ENCODE measurements at regions not wholly inside any gene's neighbourhood (a gene's known extent, or its start where the extent isn't known, plus 50 kb on each side); places are given as distances from the start of the nearest gene placed in this dataset.

DNA sequence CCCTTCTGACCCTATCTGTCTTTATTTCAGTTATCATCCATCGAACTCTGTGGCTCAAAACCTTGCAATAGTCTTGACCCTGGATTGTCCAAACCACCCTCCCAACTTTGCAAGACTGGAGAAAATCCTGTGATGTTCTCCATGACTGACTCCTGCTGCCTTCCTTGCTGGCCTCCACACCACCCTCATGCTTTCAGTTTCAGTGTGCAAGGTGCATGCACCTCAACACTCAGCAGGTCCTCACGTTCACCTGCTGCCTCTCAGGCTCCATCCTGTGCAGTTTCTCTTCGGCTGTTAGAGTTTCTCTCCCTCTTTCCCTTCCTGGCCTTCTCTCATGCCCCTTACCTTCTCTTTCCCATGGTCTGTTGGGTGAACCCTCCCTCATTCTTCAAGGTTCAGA, 59.4 kb upstream of the ASIC2 start:
- no peak for DNase-seq

DNA sequence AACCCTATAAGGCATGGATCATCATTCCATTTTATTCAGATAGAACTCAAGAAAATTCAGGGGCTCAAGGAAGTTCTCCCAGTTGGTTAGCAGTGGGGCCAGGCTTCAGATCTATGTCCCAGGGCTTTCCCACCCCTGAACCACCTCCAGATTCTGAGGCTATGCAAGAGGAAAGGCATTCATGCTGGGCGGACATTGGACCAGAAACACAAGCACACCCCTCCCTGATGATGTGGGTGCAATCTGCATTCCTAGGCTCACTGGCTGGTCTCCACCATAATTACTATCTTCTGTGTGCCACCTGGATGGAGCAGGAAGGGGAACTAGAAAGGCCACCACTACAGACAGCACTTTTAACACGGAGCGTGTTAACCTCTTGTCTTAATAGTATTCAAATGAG, 63.2 kb upstream of the ASIC2 start:
- no peak for DNase-seq

DNA sequence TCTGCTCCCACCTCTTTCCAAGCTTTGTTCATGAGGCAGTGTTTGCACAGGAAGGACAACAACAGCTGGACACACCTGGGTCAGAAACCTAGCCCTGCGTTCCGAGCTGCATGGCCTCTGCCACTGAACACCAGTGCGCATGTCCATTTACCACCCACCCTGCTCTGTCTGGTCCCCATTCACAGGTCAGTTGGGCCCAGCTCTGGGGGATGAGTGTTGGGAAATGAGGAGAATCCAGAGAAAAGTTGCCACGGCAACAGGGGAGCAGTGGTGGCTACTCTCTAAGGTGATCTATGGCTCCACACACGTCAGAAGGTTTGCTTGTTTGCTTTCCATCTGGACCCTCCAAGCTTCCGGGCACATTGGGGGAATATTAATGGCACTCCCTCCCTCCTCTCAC, 70.4 kb upstream of the ASIC2 start:
- DNase-seq = no peak

DNA sequence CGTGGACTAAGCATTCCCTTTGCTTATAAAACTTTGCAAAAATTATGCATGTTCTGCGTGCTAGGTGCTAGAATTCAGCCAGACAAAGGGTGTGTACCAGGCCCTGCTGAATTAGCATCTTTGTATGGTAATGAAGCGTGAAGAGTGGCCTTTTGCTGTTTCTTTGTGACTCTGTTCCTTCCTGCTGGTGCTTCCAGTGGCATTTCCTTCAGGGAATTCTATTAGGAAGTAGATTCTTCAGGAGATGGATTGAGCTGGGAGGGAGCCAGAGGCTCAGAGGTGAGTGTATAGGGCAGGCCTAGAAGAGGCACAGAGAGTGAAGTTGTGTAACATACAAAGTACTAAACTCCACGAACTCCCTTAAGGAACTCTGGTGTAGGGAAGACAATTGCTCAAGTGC, 73.9 kb upstream of the ASIC2 start:
- DNase-seq = no peak

DNA sequence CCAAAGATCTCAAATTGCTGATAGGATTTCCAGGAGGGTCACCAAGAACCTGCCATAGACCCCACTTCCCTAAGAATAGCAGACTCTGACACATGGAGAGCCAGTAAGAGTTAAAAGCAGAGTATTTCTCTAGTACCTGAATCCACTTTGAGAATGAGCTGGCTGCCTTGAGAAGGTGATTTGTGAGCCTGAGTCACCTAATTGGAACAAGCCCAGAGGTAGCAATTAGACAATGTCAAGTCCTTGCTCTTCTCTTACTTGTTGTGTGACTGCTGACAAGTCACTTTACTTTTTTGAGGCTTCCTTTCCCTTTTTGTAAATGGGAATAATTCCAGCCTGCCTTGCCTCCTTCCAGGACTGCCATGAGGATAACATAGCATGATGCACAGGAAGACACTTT, 76.1 kb upstream of the ASIC2 start:
- DNase-seq = no peak

DNA sequence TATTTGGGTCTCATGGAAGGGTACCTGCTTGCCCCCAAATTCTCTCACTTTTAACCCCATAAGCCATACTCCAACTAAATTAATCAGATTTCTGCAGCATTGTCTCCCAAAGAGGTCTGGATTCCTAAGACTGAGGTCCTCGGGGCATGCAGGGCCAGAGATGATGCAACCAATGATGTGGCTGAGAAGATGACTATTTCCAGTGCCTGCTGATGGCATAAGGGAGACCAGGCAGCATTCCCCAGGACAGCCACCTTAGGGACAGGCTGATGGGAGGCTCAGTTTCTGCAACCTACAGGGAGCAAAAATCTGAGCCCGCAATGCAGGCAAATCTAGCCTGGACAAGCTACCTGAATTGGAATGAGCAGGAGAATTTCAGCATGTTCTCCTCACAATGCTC, 76.8 kb upstream of the ASIC2 start:
- no peak for DNase-seq

DNA sequence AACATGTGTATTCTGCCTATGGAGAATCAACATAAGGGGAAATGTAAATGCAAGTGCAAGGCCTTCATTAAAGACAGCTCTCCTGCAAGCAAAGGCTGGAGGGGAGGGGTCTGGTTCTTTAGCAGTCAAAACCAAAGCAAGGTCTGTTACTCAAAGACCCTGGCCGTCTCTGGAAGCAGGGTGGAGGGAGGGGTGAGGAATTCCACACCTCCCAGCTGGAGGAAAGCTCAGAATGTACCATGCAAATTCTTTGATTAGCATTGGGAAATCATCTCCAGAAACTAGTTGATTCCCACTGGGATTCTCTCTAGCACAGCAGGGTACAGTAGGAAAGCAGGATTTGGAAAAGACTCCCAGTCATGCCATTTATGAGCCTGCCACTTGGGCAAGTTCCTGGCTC, 77.3 kb upstream of the ASIC2 start:
- DNase-seq = no peak

DNA sequence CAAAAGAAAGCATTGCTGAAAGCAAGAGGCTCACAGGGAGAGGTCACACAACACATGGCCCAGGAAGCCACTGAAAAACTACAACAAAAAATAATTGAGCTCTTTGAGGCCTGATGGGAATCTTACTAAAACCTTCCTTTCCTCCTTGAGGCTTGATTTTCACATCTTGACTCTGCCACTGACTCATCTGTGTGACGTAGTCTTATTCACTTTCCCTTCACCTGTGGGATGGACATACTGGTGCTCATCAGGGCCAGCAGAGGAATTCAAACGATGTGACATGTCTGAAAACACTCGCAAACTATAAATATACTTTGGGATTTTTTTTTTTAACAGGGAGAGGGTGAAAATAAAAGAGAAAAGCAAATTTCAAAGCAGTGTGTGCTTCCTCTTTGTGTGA, 78.3 kb upstream of the ASIC2 start:
- DNase-seq = no peak

DNA sequence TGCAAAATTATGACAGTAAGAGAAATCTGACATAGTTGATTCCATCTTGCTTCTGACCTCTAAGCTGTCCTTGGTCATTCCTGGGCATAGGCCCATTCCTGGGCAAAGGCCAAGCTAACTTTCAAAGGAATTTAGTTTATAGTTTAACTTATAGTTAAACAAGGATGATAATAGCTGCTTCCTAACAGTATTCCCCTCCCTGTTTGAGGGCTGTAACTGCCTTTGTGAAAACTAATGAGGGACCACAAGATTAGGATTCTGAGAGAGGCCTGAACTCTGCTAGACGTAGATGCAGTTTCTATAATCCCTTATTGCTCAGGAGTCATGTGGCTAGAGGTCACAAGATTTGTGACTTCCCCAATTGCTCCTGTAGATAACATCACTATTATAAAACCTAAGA, 80.2 kb upstream of the ASIC2 start:
- no peak for DNase-seq

DNA sequence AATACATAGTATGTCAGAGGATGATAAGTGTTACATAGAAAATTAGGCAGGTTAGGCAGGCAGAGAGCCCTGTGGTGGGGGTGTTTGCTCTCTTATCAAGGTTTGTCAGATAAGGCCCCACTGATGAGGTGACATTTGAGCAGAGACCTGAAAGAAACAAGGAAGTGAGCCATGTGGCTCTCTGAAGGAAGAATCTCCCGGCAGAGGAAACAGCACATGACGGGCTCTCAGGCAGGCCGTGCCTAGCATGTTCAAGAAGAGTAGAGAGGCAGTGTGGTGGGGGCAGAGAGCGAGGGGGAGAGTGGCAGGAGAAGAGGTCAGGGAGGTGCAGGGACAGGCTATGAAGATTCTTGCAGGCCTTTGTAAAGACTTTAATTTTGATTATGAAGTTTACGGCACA, 82.0 kb upstream of the ASIC2 start:
- DNase-seq = no peak

DNA sequence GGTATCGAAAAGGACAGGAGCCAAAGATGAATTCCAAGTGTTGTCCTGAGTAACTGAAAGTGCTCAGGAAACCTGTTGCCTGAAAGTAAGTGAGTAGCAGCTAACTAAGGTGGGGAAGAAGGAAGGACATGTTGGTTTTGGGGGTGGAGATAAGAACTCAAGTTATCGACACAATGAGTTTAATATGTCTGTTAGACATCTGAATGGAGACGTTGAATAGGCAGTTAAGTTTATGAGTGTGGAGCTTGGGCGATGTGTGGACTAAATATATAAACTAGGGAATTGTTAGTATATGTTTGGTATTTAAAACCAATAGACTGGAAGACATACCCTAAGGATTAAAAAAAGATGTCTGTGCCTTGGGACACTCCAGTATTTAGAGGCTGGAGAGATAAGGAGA, 82.7 kb upstream of the ASIC2 start:
- DNase-seq = no peak

DNA sequence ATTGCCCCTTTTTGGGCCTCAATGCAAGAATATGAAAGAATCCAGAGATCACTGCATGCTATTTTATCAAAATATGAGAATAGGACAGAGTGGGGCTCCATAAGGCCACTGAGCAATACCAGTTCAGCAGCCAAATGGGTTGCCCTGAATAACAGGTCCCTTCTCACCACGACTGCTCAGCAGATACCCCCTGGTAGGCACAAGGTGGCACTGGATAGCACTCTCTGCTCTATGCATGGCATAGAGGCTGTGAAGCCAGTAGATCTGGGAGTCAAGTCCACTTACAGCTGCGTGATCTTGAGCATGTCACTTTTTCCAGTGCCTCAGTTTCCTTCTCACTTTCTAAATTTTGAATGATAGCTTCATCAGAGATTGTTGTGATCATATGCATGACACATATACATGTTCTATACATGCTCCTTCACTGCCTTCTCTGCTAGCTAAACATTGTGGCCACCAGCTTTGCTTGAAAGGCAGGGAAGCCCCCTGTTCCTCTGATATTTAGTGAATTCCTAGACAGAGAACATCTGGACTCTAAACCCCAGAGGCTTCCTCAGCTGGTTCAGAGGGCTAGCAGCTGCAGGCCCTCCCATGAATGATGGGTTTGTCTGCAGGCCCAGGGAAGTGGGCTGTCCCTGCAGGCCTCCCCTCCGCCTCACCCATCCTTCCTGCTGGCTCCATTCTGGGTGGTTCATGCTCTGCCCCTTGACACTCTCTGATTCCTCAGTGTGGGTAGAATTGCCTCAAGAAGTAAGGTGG, 84.9 kb upstream of the ASIC2 start:
- peak in 3 of 56 donors; percentile 2 to 4 (median 3) for DNase-seq

DNA sequence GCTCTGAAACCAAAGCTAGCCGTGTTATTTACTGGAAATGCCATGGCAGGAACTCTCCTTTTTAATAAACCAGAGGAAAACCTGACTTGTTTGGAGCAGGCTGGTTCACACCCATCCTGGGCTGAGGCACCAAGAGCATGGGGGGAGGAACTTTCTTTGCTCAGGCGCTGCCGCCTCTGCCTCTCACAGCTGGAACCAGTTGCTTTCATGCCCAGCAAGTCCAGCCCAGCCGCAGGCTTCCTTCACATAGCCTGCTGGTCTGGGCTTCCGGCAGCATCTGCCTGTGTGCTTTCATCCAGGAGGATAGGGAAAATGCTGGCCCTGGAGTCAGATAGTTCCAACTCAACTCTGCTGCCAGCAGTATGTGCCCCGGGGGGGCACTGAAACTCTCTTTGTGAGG, 88.1 kb upstream of the ASIC2 start:
- DNase-seq = no peak

DNA sequence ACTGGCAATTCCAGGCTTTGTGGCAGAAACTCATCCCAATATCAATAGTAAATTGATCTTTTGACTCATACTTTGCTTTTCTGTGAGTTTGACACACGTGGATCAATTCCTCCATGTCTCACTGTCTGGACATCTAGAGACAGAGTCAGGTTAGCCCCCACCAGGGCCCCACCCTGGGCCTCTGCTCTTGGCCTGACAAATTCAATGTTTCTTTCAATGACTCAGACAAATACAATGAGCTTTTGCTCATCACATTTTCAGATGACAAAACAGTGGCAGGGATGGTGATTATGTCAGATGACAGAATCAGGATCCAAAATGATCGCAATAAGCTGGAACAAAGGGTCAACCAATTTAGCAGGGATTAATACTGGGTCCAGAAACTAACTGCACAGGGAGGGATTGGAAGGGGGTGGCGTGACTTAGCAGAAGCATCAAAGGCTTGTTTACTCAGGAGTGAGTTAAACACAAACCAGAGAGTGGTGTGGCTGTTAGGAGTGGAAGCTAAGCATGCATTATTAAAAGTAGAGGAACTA, 90.5 kb upstream of the ASIC2 start:
- no peak for DNase-seq

DNA sequence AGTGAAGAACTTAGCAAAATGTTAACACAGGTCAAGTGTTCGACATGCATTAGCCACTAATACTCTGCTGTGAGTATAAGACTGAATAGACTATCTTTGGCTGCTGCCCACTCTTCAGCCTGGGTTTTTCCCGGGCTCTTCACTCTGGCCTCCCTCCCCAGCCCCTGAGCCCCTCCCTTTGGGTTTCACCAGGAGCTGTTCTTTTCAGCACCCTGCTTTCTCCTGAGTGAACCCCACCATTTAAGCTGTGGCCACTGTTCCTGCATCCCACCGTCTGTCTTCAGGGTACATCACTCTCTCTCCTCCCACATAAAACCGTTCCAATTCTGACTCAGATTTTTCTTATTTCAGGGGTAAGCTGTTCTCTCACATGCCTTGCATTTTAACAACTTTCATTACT, 92.0 kb upstream of the ASIC2 start:
- no peak for DNase-seq

DNA sequence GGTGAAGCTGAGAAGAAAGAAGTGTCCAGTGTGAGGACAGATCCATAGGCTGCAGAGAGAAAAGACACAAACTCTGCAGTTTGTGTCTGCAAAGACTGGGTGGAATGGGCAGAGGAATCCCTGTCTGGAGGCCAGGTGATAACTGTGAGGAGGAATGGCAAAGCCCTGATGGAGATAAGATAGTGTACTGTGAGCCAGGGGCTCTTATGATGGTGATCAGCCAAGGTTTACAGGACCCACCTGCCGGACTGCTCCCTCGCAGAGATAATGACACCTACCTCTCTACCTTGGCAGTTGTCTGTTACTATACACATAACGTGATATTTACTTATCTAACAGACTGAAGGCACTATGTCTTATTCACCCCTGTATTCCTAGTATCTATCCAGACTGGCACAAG, 92.6 kb upstream of the ASIC2 start:
- no peak for DNase-seq

DNA sequence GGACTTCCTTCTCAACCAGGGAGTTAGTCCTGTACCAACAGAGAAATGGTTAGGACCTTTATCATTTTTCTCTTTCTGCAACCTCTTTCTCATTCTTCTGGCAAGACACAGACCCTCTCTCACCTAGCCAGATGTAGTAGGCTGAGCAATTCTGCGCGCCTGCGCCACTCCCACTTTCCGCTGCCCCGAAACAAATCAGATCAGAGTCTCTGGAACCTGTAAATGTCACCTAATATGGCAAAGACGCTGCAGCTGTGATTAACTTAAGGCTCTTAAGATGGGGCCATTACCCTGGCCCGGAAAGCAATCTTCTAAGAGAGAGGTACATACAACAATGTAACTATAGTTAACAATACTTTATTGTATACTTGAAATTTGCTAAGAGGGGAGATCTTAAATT, 94.3 kb upstream of the ASIC2 start:
- DNase-seq = no peak

DNA sequence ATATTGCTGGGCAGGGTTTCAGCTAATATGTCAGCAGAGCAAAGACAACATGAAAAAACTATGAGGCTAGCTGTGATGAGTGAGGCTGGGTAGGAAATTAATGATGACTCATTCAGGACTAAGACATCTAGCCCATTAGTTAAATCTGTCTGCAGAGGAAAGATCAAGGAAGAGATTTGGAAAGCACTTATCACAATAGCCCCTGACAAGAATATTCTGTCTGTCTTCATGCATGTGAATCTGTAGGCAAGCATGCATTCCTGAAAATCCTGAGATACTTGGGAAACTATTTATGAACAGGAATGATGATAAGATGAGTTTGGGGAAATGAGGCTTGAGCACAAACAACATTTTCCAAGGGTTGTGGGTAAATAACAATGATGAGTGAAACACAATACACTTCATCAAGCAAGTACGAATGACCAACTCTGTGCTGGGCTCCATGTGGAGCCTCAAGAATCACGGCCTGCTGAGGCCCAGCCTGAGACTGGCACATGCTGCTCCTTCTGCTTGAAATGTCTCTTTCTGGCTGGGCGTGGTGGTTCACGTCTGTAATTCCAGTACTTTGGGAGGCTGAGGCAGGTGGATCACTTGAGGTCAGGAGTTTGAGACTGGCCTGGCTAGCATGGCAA, 96.5 kb upstream of the ASIC2 start:
- DNase-seq = no peak

DNA sequence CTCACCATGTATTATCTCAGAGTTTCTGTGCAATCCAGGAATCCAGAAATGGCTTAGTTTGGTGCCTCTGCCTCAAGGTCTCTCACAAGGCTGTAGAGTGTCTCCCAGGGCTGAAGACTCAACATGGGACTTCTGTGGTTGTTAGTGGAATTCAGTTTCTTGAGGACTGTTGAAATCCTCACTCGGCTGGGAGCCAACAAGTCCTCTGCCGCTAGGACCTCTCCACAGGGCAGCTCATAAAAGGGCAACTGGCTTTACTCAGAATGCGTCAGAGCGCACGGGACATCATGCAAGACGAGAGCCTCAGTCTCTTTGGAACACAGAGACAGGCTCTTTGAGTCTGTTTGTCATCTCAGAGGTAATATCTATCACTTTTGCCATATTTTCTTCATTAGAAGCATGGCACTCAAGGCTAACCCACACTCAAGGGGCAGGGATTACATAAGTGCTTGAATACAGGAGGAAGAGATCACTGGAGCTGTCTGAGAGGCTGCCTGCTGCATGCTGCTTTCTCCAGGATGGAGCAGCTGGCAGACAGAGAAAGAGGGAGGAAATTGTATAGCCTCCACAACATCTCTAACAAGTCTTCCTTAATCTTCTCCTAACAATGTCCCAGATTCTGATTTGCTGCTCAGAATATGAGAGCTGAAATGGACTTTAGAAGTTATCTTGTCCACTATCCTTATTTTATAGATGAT, 97.5 kb upstream of the ASIC2 start:
- no peak for DNase-seq

DNA sequence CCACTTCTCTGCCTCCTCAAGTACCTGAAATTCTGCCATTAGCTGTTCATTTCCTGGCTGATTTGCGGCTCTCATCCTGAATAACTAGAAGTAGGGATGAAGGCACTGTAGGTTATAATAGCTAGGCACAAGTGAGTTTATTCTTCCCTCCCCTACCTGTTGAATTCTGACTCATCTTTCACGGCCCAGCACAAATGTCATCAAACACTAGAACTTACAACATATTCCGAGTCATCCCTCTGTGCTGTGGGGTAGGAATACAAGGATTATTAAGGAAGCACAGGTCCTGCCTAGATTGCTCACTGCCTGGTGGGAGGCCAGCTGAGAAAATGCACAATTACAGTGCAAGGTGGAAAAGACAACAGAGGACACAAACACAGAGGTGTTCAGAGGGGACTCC, 103.7 kb upstream of the ASIC2 start:
- no peak for DNase-seq

DNA sequence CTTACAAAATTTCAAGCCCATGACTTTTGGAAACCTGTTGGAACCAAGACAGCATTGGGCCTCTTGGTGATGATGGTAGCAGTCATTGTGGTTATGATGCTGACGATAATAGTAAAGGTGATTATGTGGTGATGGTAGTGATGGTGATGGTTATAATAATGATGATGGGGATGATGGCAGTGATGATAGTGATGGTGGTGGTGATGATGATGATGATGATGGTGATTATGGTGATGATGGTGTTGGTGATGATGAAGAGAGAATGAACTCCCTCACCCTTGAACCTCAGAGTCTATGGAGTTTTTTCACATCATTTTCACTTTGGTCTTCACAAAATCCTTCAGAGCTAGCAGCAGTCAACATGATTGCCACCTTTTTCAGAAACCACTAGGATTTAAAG, 105.3 kb upstream of the ASIC2 start:
- no peak for DNase-seq

DNA sequence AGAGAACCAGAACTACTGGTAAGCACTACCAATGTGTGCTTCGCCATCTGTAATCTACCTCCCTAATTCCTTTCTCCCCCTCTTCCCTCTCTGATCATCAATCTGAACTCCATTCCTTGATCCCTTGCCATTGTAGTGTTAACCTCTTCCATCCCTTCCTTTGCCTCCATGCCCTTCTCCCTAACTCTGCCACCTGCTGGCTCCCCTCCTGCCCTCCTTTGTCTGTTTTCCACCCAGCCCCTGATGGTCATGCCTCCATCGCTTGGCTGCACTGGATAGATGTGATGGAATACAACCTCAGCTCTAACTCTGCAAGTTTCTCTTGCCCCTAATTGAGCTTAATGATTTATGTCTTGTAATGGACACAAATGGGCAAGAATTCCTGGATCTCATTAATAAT, 108.2 kb upstream of the ASIC2 start:
- no peak for DNase-seq

DNA sequence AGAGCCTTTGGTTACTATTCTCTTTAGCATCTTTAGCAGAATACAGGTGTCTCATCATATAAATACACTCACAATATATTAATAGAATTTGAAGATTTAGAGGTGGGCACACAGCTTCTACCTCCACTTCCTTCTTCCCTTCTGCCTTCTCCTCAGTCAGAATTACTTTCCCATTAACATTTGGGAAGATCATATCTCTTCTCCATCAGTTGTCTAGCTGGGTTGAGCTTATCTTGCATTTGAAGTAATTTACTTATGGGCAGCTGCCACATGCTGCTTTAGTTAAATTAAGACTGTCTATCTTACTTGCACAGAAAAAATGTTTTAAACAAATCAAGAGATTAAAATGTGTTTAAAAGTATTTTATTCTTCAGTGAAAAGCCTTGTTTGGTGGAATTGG, 110.1 kb upstream of the ASIC2 start:
- no peak for DNase-seq
